BE2C (cell line): ENCODE measurements at regions not wholly inside any gene's neighbourhood (a gene's known extent, or its start where the extent isn't known, plus 50 kb on each side); places are given as distances from the start of the nearest gene placed in this dataset.

Experiments
- DNase-seq: peaks from one replicate; pipeline ENCODE4 v3.0.0-alpha.2; 2020
- H3K27me3 ChIP-seq: fragments of 250-450 bp; sonication (Bioruptor Pico); 2 replicates; pipeline ENCODE4 v1.5.1; 2020; ENCODE audit warnings: mild to moderate bottlenecking
- H3K36me3 ChIP-seq: fragments of 250-450 bp; sonication (Bioruptor Pico); 2 replicates; pipeline ENCODE4 v1.5.1; 2020; ENCODE audit warnings: mild to moderate bottlenecking
- H3K4me1 ChIP-seq: fragments of 250-450 bp; sonication (Bioruptor Pico); 2 replicates; pipeline ENCODE4 v1.5.1; 2020
- H3K4me3 ChIP-seq: 2 replicates; pipeline ENCODE4 v1.5.1; 2011; ENCODE audit warnings: low read depth, low read length
- H3K9me3 ChIP-seq: fragments of 250-450 bp; sonication (Bioruptor Pico); 2 replicates; pipeline ENCODE4 v1.5.1; 2020
- TF ChIP-seq, protein P1 (sequence below): IDR thresholded peaks from 2 replicates; pipeline ENCODE4 v1.5.1; 2012; ENCODE audit warnings: mild to moderate bottlenecking, low read depth, low read length

GRCh38 chr1:4964634-4965345 lies 310.4 kb downstream of the AJAP1 start:
- Histone ChIP-seq H3K27me3 (no peaks in the 10 kb centered on the region), H3K4me3 (no peak overlapping the region), H3K4me1 (no peaks in the 10 kb centered on the region), H3K9me3 (no peaks in the 10 kb centered on the region), H3K36me3 (no peaks in the 10 kb centered on the region)
- no peak for DNase-seq
- TF ChIP-seq, protein P1, sequence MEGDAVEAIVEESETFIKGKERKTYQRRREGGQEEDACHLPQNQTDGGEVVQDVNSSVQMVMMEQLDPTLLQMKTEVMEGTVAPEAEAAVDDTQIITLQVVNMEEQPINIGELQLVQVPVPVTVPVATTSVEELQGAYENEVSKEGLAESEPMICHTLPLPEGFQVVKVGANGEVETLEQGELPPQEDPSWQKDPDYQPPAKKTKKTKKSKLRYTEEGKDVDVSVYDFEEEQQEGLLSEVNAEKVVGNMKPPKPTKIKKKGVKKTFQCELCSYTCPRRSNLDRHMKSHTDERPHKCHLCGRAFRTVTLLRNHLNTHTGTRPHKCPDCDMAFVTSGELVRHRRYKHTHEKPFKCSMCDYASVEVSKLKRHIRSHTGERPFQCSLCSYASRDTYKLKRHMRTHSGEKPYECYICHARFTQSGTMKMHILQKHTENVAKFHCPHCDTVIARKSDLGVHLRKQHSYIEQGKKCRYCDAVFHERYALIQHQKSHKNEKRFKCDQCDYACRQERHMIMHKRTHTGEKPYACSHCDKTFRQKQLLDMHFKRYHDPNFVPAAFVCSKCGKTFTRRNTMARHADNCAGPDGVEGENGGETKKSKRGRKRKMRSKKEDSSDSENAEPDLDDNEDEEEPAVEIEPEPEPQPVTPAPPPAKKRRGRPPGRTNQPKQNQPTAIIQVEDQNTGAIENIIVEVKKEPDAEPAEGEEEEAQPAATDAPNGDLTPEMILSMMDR, result no peak

DNA sequence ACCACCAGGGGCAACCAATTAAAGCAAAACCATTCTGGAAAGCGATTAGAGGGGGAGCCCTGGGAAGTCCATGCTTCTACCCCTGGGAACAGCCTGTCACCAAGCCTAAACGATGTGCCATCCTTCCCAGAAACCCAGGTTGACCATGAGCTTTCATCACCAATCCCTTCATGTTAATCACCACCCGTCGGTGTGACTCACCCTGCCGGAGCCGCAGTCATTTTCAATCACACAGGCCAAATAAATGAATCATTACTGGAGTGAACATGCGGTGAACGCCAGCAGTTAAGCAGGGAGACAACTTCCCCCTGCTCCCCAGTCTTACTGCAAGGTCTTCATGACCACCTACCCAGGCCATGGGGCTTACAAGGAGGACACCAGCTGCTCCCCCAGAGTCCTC lies 308.8 kb downstream of the AJAP1 start:
- no peaks in the 10 kb centered on the region for H3K9me3 ChIP-seq
- H3K4me3 ChIP-seq, result no peak overlapping the region
- TF ChIP-seq, protein P1, result no peak
- no peaks in the 10 kb centered on the region for H3K4me1 ChIP-seq
- no peaks in the 10 kb centered on the region for H3K27me3 ChIP-seq
- no peak for DNase-seq
- no peaks in the 10 kb centered on the region for H3K36me3 ChIP-seq

GRCh38 chr1:4962836-4963235 lies 308.4 kb downstream of the AJAP1 start:
- Histone ChIP-seq H3K36me3 (no peaks in the 10 kb centered on the region), H3K27me3 (no peaks in the 10 kb centered on the region), H3K4me3 (no peak overlapping the region), H3K4me1 (no peaks in the 10 kb centered on the region), H3K9me3 (no peaks in the 10 kb centered on the region)
- TF ChIP-seq, protein P1, result no peak
- no peak for DNase-seq

DNA sequence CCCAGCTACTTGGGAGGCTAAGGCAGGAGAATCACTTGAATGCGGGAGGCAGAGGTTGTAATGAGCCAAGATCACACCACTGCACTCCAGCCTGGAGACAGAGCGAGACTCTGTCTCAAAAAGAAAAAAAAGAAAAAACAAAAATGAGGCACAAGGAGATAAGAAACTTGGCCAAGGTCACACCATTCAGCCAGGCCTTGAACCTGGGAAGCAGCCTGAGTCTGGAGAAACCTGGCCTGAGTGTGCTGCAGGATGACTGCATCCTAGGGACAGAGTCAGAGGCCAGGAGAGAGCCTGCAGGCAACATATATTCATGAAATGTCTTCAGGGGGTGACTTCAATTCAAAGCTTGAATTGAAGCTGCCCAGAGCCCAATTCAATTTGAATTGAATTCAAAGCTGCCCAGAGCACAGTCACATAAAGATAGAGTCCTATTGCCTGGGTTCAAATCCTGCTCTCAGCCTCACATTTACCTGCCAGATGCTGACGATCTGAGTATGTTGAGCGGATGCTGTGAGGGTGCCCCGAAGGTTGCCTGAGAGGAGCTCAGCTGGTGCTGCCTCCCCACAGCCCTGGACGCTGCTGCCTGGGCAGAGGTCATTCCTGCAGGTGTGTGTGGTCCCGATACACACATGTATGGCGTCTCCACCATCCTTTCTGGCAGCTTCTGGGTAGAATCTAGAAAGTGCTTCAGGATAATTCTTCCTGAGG lies 307.7 kb downstream of the AJAP1 start:
- H3K27me3 ChIP-seq, result no peaks in the 10 kb centered on the region
- no peak for DNase-seq
- no peaks in the 10 kb centered on the region for H3K4me1 ChIP-seq
- no peaks in the 10 kb centered on the region for H3K9me3 ChIP-seq
- H3K4me3 ChIP-seq, result no peak overlapping the region
- TF ChIP-seq, protein P1, result no peak
- no peaks in the 10 kb centered on the region for H3K36me3 ChIP-seq

DNA sequence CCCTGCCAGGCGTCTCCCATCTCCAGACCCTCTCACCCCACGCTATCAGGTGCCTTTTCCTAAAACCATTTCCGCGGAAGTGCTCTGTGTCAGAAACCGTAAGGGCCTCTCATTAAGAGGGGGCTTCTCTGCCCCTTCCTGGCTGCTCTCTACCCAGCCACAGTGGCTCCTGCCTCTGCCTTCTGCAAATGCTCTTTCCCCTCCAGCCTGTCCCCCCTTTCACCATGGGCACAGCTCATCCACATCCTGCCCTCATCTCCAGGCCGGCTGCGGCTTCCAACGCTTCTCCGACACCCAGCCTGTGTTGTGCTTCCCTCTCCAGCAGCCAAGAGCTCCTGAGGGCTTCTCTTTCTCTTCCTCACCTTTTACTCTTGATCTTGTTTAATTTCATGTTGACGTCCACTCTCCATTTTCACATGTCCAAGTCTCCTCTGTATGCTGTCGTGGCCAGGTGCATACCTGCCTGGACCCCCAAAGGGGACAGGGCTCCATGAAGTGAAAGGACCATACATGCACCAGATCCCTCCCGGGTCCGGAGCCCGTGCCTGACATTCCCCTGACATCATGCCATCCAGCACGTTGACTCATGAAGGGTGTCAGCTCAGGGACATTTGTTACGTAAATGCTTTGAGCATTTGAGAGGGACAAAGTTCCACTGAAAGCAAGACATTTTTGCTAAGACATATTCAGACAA lies 306.5 kb downstream of the AJAP1 start:
- Histone ChIP-seq H3K9me3 (no peaks in the 10 kb centered on the region), H3K36me3 (no peaks in the 10 kb centered on the region), H3K4me3 (no peak overlapping the region), H3K4me1 (no peaks in the 10 kb centered on the region), H3K27me3 (no peaks in the 10 kb centered on the region)
- TF ChIP-seq, protein P1, result no peak
- no peak for DNase-seq
